ENCODE measurements at regions not wholly inside any gene's neighbourhood (a gene's known extent, or its start where the extent isn't known, plus 50 kb on each side); places are given as distances from the start of the nearest gene placed in this dataset.

- Mint-ChIP-seq H3K4me3 (ENCODE audit: unreplicated experiment) (no peak overlapping the region), H3K27me3 (ENCODE audit: unreplicated experiment) (peaks cover 61% of the 10 kb centered on the region), H3K4me1 (ENCODE audit: unreplicated experiment) (no peaks in the 10 kb centered on the region), H3K27ac (ENCODE audit: unreplicated experiment) (no peak overlapping the region), H3K9me3 (ENCODE audit: unreplicated experiment) (no peaks in the 10 kb centered on the region), H3K36me3 (ENCODE audit: unreplicated experiment) (no peaks in the 10 kb centered on the region)
- no peak for DNase-seq (ENCODE audit: extremely low spot score, unreplicated experiment)
- no peak for TF ChIP-seq CTCF (IDR thresholded peaks at IDR 0.05)
Observed at GRCh38 chr11:123378096-123378495, 52.0 kb upstream of the GRAMD1B start.

- Mint-ChIP-seq H3K27ac (ENCODE audit: unreplicated experiment) (no peak overlapping the region), H3K36me3 (ENCODE audit: unreplicated experiment) (no peaks in the 10 kb centered on the region), H3K4me1 (ENCODE audit: unreplicated experiment) (no peaks in the 10 kb centered on the region), H3K4me3 (ENCODE audit: unreplicated experiment) (no peak overlapping the region), H3K9me3 (ENCODE audit: unreplicated experiment) (no peaks in the 10 kb centered on the region), H3K27me3 (ENCODE audit: unreplicated experiment) (peaks cover 58% of the 10 kb centered on the region)
- DNase-seq (ENCODE audit: extremely low spot score, unreplicated experiment) = no peak
- no peak for TF ChIP-seq CTCF (IDR thresholded peaks at IDR 0.05)
Observed at GRCh38 chr11:123377355-123377754, 52.7 kb upstream of the GRAMD1B start.

- no peak for DNase-seq (ENCODE audit: extremely low spot score, unreplicated experiment)
- H3K27ac Mint-ChIP-seq (ENCODE audit: unreplicated experiment) = no peak overlapping the region
- H3K36me3 Mint-ChIP-seq (ENCODE audit: unreplicated experiment) = no peaks in the 10 kb centered on the region
- no peaks in the 10 kb centered on the region for H3K9me3 Mint-ChIP-seq (ENCODE audit: unreplicated experiment)
- H3K4me3 Mint-ChIP-seq (ENCODE audit: unreplicated experiment) = no peak overlapping the region
- no peak for TF ChIP-seq CTCF (IDR thresholded peaks at IDR 0.05)
- peaks cover 63% of the 10 kb centered on the region for H3K27me3 Mint-ChIP-seq (ENCODE audit: unreplicated experiment)
- no peaks in the 10 kb centered on the region for H3K4me1 Mint-ChIP-seq (ENCODE audit: unreplicated experiment)
Observed at GRCh38 chr11:123375832-123376231, 54.2 kb upstream of the GRAMD1B start.

GRCh38 chr11:123374622-123374968 is 55.5 kb upstream of the GRAMD1B start:
- DNase-seq (ENCODE audit: extremely low spot score, unreplicated experiment) = no peak
- no peaks in the 10 kb centered on the region for H3K36me3 Mint-ChIP-seq (ENCODE audit: unreplicated experiment)
- no peak for TF ChIP-seq CTCF (IDR thresholded peaks at IDR 0.05)
- no peaks in the 10 kb centered on the region for H3K9me3 Mint-ChIP-seq (ENCODE audit: unreplicated experiment)
- no peak overlapping the region for H3K4me3 Mint-ChIP-seq (ENCODE audit: unreplicated experiment)
- peaks cover 59% of the 10 kb centered on the region for H3K27me3 Mint-ChIP-seq (ENCODE audit: unreplicated experiment)
- H3K4me1 Mint-ChIP-seq (ENCODE audit: unreplicated experiment) = no peaks in the 10 kb centered on the region
- H3K27ac Mint-ChIP-seq (ENCODE audit: unreplicated experiment) = no peak overlapping the region

GRCh38 chr11:123373754-123374621 is 56.1 kb upstream of the GRAMD1B start:
- H3K4me1 Mint-ChIP-seq (ENCODE audit: unreplicated experiment) = no peaks in the 10 kb centered on the region
- H3K9me3 Mint-ChIP-seq (ENCODE audit: unreplicated experiment) = no peaks in the 10 kb centered on the region
- peaks cover 58% of the 10 kb centered on the region for H3K27me3 Mint-ChIP-seq (ENCODE audit: unreplicated experiment)
- H3K27ac Mint-ChIP-seq (ENCODE audit: unreplicated experiment) = no peak overlapping the region
- H3K4me3 Mint-ChIP-seq (ENCODE audit: unreplicated experiment) = no peak overlapping the region
- DNase-seq (ENCODE audit: extremely low spot score, unreplicated experiment) = no peak
- TF ChIP-seq CTCF (IDR thresholded peaks at IDR 0.05) = no peak
- no peaks in the 10 kb centered on the region for H3K36me3 Mint-ChIP-seq (ENCODE audit: unreplicated experiment)

Data from osteocyte (in vitro differentiated cells).